HG03432 (cell line): ENCODE measurements at regions not wholly inside any gene's neighbourhood (a gene's known extent, or its start where the extent isn't known, plus 50 kb on each side); places are given as distances from the start of the nearest gene placed in this dataset.

Experiments
- ATAC-seq: cut with Tn5 transposase; IDR thresholded peaks from one replicate; pipeline ENCODE4 v1.9.1; 2021; ENCODE audit warnings: mild to moderate bottlenecking, moderate library complexity; ENCODE audit not compliant: unreplicated experiment

DNA sequence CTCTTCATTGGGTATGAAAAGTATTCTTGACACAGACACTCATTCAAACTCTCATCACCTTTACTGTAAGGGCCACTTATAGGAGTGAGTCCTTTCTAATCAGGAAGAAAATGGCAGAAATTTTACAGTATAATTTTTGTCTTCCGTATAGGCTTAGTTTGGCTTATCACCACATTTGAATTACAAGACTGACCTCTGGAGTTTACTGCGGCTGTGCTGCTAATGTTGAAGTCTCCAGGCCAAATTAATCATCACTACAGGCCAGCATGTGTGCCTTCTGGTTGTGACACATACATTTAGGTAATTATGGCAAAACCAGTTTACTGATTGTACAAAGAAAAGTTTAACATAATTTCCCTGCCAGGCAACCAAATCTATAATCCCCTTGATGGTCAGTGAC lies 753.6 kb upstream of the GCFC2 start:
- ATAC-seq, result no peak

DNA sequence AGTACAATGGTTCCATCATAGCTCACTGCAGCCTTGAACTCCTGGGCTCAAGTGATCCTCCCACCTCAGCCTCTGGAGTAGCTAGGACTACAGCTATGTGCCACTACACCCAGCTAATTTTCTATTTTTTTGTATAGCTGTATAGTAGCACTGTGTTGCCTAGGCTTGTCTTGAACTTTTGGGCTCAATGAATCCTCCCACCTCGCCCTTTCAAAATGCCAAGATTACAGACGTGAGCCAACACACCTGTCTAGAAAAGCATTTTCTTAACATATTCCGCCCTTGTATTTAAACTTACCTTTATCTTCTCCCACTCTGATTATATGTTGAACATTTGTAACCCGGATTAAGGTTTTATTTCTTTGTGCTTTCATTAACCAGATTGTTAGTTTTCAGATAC lies 750.7 kb upstream of the GCFC2 start:
- ATAC-seq, result no peak

DNA sequence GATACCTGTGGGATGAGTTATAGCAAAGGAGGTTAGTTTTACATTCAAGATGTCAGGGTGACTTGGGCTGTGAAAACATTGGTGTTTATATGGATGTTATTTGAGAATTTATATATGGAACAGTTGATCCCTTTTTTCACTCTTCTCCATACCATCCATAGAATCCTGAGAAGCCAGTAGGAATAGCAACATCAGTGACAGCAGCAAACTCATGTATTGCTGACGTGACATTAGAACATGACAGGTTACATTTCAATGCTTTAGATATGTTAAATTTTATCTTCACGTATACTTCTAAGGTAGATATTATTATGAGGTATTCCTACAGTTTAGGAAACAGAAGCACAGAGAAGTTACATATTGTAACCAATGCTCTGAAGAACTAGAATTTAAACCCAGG lies 745.2 kb upstream of the GCFC2 start:
- no peak for ATAC-seq

DNA sequence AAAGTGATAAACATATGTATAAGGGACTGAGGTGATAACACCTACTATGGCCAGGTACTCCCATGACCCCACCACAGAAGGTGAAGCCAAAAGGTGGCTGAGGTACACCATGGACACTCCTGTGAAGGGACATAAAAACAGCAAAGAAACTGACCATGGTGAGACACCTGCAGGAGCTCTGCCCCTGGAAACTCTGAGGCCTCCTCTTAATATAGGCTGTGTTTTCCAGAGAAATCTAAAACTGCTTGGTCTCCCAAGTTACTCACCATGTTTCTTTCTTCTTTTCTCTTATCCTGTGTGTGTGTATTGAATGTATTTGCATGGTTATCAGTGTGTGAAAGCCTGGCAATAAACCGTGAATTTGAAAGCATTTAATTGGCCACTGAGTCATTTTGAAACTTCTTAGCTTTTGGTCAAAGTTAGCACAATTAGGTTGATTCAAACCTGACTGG lies 739.3 kb upstream of the GCFC2 start:
- peak; percentile 93 for ATAC-seq

DNA sequence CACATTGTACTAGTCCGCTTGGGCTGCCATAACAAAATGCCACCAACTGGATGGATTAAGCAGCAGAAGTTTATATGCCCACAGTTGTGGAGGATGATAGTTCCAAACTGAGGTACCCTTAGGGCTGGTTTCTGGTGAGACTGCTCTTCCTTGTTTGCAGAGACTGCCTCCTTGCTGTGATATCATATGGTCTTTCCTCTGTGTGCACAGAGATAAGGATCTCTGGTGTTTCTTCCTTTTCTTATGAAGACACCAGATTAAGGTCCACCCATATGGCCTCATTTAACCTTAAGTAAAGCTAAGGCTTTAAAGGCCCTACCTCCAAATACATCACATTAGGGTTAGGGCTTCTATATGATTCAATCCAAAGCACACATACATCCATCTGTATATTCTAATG lies 738.2 kb upstream of the GCFC2 start:
- ATAC-seq, result no peak

DNA sequence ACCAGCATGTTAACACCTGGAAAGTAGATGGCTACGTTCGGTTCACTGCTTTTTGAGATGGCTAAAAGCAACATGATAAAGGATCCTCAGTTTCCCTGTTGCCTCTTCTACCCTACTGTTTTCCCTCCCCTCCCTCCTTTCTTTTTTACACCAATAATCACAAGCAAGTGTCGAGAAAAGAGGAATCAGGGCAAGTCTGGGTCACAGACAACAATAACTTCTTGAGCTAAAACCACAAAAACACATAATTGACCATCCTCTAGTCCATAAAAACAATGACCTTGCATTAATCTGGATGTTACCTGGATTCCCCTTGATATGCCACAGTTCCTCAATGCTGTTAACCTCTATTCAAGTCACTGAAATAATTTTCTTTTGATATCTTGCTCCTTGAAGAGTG lies 736.6 kb upstream of the GCFC2 start:
- ATAC-seq, result no peak

DNA sequence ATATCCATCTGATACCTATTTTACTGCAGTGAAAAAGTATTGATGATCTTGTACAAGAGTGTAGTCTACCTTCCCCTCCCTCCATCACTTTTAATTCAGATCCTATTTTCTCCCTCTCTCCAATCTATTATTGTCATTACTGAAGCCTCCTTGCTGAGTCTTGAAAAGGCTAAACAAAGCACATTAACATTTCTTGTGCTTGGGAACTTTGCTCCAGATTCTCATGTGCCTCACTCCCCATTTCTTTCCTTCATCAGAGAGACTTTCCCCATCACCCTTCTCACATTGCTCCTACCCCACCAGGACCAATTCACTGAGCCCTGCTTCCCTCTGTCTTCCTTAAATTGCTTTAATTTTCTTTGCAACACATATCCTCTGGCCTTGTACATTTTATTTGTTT lies 736.2 kb upstream of the GCFC2 start:
- no peak for ATAC-seq

DNA sequence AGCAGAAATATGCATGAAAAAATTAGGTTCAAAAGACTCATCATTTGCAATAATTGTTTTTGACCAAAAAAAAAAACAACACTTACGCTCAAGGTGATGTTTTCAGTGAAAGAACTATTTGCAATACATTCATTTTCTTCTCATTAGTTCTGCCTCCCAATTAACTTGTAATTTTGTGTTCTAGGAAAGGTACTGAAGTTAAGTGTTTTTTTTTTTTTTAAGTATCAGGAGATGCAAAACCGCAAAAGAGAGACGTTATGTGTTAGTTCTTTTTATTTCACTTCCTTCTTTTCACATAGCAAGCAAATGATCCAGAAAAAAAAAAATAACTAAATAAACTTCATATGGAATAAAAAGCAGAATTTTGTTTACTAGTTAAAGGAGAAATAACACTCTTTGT lies 735.2 kb upstream of the GCFC2 start:
- ATAC-seq, result no peak

DNA sequence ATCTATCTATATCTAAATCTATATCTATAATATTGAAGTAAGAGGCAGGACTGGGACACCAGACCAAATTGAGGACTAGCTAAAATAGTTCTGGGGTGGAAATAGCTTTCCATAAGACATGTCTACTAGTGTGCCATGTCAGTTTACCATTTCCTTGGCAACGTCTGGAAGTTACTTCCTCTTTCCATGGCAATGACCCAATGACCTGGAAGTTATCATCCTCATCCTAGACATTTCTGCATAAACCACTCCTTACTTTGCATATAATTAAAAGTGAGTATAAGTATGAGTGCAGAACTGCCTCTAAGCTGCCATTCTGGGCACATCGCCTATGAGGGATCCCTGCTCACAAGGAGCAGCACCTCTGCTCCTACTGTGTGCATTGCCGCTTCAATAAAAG lies 734.0 kb upstream of the GCFC2 start:
- ATAC-seq, result no peak

DNA sequence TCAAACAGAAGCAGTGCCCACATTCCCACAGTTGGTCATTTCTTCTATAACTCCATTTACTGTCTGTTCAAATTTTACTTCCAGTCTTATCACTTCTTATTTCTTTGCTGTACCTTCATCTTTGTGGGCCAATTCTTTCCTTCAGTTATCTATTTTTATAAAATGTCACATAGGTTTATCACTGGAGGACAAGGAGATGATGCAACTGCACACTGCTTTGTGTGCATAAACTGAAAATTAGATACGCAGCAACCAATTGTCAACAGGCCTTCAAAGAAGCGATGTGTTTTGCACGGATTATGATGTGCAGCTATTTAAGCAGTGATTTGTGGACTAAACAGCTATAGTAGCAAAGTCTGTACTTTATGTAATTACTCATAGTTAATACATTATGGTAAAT lies 726.8 kb upstream of the GCFC2 start:
- no peak for ATAC-seq

DNA sequence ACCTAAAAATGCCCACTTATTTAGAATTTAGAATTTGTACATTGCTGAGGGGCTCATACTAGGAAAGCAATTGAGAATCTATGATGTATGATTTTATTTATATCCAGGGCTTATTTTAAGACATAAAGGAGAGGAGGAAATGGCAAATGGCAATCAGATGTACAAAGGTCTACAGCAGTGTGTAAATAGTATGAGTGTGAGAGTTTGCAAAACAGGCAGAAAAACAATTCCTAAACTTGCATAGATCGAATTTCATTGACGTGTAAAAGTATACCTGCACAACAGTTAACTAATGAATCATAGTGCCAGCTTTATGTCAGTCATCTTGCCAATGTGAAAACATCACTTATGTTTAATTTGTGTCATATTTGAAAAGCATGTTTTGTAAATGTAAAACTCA lies 718.7 kb upstream of the GCFC2 start:
- ATAC-seq, result no peak

DNA sequence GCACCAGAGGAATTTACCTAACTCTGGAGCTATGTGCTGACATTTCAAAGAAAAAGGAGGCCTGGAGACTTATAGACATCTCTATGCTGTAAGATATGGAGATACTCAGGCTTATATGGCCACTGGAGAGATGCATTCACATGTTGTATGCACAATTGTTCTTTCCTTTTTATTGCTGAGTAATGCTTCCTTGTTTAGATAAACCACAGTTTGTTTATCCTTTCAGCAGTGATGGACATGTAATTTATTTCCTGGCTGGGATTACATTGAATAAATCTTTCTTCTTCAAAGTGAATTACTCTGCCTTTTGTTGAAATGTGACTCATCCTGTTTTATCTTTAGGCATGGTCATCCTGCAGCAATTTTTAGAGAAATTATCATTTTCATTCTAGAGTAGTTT lies 716.7 kb upstream of the GCFC2 start:
- no peak for ATAC-seq

DNA sequence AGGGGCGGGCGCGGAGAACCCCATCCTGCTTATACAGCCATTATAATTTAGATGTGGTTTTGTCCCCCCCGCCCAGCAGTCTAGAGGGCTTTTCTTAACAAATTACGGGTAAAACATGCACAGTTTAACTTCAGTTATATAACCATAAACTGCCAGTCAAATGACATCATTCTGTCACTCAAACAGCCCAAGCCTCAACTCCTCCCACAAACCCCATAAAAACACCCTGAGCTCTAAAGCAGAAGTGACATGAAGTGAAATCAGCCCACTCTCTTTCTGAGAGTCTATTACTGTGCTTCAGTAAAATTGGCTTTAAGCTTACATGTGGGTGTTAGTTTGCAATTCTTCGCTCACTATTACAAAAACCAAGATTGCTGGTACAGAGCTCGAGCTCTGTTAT lies 705.1 kb upstream of the GCFC2 start:
- peak; percentile 86 for ATAC-seq

DNA sequence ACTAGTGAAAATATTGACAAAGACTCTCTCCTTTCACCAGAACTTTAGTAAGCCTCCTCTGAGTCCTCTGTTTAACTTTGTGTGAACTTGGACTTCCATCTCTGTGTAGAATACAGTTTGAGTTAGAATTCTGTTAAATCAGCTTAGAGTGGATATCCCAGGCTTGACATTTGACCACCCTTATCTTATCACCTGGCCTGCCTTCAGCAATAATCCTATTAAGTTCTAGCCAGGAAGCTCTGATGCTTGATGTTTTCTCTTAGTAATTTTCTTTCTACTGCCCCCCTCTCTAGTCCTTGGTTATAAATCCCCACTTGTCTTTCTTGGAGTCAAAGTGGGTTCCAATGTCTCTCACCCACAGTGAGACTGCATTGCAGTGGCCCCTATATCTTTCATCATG lies 702.7 kb upstream of the GCFC2 start:
- ATAC-seq, result no peak

DNA sequence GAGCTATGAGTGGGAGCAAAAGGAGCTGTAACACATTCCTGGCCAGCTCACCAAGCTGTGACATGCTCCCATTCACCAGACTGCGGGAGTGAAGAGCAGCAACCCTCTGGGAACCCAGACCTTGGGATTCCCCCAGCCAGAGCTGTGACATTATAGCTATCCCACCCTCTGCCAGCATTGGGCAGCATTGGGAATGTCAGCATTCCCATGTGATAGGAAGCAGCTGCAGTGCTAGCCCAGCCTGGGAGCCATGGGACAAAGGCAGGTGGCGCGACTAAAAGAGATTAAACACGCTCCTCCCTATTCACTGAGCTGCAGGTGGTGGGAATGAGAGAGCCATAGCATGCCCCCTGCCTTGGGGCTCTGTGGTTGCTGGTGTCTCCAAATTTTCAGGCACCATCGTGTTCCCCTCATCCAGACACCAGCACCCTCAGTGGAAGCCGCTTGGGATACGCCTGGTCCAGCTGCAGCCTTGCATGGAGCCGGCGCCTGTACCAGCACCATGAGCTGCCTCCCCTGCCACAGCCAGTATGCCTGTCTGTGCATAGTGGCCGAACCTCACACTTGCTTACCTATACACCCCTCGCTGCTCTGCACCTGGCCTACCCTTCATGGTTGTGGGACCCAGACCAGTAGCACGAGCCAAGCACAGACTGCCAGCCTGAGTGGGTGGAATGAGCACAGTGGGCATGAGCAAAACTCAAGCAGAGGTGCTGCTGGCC lies 695.6 kb upstream of the GCFC2 start:
- ATAC-seq, result no peak

DNA sequence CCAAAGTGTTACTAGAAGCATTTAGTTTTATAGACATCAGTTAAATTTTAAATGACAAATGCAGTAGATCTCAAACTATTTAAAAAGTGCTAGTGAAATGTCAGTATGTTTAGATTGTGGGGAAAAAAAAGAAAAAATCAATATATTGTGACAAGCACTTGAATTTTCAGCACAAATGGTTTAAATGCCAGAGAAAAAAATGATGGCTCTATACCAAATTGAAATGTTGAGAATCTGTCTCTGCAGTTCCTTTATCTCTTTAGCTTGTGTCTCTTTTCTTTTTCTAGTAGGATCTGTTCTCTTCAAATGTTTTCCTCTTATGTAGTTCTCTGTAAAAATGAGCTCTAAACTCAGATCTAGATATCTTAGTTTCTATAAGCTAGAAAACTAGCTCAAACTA lies 682.6 kb upstream of the GCFC2 start:
- no peak for ATAC-seq

DNA sequence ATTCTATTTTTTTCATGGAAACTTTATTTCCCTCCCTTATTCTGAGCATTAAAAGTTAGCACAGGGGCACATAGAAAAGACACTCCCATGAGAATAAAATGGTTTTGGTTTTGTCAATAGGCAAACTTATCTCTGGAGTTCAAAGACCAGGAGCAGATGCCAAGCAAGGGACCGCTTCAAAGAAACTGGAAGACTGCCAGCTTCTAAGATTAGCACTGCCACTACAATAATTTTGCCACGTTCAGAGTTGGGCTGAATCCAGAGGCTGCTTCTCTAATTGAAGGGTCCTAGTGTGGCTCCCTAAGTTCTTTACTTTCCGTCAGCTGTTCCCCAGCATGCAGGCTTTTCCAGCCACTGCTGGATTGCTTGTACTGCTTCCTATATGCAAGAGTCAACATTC lies 681.0 kb upstream of the GCFC2 start:
- no peak for ATAC-seq

DNA sequence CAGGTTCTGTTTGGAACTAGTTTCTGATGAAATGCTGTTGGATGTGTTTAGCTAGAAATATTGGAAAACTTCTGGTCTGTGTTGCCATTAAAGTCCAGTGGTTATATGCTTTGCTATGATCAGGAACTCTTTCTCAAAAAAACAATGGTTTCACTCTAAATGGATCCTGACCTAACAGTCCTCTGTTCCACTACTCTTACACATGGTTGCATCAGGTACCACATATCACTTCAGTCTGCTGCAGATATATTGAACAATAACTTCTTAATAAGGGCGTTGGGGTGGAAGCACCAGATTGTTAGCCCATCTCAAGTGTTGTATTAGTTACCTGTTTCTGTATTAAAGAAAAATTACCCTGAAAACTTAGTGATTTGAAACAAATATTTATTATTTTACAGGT lies 676.6 kb upstream of the GCFC2 start:
- no peak for ATAC-seq

DNA sequence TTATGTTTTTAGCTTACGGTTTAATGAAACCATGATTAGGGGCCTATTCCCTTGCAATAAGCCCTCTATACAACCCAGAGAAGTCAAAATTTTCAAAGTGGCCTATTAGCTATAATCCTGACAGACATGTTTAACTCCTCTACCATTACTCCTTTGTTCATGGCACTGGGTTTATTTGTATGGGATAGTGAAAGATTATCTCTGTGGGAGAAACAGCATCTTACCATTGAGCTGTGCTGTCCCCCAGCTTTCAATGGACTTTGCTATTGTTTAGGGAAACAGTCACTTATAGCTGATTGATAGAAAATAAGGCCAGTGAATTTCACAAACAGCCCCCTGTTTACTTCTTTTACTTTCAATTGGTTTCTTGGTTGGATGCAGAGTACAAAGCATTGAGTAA lies 675.2 kb upstream of the GCFC2 start:
- no peak for ATAC-seq

DNA sequence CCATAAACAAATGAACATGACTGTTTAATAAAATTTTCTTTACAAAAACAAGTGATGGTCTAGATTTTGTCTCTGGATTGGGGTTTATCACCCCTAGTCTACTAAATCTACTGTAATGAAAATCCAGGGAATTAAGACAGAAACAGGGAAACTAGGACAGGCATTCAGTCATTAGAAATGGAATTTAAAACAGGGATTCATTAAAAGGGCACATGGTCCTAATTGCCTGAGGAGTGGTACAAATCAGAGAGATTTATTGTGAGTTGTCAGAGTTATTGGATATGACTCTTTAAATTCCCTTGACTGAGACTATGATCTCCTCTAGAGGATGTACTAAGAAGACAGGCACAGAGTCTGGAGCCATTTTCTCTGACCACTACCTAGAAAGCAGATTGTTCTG lies 670.9 kb upstream of the GCFC2 start:
- ATAC-seq, result no peak

DNA sequence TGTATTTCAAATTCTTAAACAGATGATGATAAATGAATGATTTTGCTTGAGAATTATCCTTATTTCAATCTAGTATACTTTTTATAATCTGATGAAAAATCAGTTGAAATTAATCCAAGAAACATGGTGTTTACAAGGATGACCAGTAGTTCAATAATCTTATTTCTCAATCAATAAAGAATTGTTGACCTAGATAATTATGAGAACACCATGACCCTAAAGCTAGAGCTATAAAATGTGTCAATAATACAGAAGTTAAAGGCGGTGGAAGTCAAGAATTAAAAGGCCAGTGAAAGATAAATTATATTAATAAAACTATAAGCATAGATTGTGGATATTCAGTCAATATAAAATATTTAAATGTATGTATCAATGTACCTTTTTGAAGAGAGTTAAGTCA lies 667.4 kb upstream of the GCFC2 start:
- no peak for ATAC-seq

DNA sequence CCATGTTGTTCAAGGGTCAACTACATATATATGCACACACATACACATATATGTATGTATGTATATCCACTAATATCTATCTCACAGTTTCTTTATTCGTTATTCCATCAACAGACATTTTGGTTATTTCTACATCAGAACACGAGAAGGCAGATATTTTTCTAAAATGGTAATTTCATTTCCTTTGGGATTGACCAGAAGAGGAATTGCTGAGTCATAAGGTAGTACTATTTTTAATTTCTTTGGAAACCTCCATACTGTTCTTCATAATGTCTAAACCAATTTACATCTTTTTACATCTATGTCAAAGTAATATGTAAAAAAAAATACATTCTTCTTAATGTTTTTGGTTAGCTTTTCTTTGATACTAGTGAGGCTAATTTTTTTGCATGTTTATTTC lies 630.7 kb upstream of the GCFC2 start:
- ATAC-seq, result no peak

DNA sequence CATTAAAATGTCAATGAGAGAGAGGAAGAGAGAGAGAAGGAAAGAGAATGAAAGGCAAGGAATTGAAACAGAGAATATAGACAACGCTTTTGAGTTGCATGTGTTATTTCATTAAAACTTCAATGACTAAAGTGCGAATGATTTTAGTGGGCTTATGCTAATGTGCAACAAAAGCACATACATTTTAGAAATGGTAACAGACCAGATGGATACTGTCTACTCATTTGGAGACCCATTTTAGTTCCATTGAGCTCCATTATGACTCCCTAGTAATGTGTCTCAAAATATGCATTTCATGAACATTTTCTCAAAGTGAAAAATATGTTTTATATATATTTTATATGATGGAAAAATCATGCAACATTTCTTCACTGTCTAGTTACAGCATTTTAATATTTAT lies 622.2 kb upstream of the GCFC2 start:
- ATAC-seq, result no peak
